ACHN (cell line): ENCODE measurements at regions not wholly inside any gene's neighbourhood (a gene's known extent, or its start where the extent isn't known, plus 50 kb on each side); places are given as distances from the start of the nearest gene placed in this dataset.

Experiments
- DNase-seq: peaks from one replicate; pipeline ENCODE4 v3.0.0-alpha.2; 2015
- in situ Hi-C: cut with HindIII; loops from 2 replicates; pipeline ENCODE4 v1.10.0; 2017; ENCODE audit warnings: low sequenced_read_pairs, low pct_ligation_motif_present, low pct_unique_long_range_greater_than_20kb

DNA sequence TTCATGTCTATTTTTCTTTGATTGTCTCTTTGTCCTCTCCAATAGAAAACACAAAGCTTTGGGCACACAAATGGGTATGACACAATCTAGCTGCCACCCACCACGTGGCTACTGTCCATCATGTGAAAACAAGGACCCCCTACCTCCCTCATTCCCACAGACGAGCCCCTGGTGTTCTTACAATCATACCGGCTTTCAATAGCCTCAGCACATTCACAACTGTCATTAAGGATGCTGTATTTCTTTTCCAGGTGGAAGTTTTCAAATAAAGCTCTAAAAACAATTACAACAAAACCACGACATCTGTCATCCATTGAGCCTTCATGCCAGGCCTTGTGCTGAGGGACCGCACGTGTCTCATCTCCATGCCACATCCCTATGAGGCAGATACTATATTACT is 552.6 kb upstream of the ADAMTS9 start:
- DNase-seq: no peak
- in situ Hi-C loops: no loop called here

DNA sequence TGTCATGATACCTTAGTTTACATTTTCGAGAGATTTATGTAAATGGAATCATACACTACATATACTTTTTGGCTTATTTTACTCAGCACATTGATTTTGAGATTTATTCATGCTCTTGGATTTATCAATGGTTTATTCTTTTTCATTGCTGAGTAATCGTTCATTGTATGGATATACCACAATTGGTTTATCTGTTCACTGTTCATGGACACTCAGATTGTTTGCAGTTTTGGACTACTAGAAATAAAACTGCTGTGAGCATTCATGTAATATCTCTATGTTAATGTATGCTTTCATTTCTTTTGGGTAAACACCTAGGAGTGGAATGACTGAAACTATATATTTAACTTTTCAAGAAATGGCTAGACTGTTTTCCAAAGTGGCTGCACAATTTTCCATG is 550.9 kb upstream of the ADAMTS9 start:
- DNase-seq: no peak
- in situ Hi-C loops: no loop called here

DNA sequence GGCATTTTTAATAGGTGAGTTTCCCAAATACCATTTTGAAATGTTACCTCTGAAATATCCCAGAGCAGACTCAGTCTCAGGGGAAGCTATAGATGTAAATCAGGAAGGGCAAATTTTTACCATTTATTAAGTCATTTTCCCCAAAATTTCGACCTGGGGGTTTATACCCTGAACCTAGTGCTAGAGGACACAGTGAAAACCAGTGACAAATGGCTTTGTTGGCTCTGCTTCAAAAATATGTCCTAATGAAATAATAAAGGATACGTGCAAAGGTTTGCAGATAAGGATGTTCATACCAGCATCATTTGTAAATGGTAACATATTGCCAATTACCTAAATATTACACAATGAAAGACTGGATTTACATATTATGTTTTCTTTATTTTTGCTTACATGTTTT is 546.7 kb upstream of the ADAMTS9 start:
- DNase-seq: no peak
- in situ Hi-C loops: no loop called here

GRCh38 chr3:65233561-65233960 is 545.8 kb upstream of the ADAMTS9 start:
- no peak for DNase-seq
- in situ Hi-C loops: no loop called here

GRCh38 chr3:65231544-65231943 is 543.7 kb upstream of the ADAMTS9 start:
- in situ Hi-C loops: no loop called here
- no peak for DNase-seq

DNA sequence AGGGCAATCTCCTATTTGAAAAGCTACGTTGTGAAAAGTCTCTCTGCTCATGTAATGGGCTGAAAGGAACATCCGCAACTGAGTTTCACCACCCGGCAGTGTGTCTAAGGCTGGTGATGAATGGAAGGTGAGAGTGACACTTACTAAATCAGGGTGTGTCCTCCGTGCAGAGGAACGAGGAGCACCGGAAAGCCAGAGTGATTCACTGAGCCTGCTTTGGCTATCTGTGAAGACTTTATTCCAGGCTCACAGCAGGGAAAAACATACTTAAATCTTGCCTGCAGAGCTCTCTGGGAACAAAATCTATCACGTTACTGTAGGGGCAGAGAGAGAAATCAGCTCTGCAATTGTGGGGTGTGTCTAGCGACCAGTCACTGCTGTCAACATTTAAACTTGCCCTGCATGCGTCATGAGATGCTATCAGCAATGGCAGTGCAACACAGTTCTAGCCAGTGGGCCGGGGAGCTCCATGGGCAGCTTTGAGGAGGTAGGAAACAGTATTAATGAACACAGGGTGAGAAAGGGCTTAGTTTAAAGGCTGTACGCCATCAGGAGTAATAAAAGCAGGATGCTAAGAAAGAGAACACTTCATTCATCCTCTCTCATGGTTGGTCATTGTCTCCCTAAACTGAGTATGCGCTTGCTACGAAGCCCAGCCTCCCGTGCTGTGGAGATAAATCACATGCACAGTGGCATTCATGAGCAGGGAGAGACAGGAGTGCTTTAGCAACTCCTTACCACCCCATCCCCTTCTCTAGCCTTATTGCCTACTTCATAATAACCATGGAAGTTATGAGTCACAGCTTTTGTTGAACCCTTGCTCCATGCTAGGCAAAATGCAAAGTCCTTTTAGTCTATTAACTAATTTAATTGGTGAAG is 542.7 kb upstream of the ADAMTS9 start:
- in situ Hi-C loops: no loop called here
- no peak for DNase-seq

DNA sequence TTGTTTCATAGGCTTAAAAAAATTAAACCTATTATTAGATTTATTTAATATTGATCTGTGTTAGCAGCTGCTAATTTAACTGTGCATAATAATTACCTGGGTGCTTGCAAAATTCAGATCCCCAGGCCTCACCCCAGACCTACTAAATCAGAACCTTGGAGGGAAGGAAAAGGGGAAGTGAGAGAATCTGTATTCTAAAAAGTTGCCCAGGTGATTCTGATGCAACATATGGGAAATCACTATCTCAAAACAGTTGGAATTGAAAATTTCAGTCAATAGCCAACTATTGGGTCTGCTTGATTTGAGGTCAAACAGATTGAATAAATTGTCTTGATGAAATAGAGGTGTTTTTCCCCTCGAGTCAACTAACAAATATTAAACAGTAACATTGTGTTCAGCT is 538.5 kb upstream of the ADAMTS9 start:
- in situ Hi-C loops: no loop called here
- no peak for DNase-seq

GRCh38 chr3:65210026-65210814 is 522.4 kb upstream of the ADAMTS9 start:
- no peak for DNase-seq
- in situ Hi-C loops: no loop called here

GRCh38 chr3:65202395-65202794 is 514.6 kb upstream of the ADAMTS9 start:
- DNase-seq: no peak
- in situ Hi-C loops: no loop called here

DNA sequence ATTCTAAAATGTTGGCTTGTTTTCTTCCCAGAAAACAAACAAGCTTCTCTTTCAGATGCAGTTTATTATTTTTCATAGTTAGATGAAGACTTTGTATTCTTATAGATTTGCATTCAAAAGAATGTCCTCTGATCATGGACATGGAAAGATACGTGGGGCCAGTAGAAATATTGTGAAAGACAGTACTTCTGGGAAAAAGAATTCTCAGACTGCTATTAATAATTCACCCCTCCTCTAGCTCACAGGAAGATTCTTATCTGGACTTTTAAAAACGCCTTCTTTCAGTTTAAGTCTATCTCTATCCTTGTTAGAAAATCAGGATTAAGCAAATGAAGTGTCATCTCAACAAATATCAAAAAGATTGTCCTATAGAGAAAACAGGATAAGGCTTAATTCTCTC is 514.1 kb upstream of the ADAMTS9 start:
- in situ Hi-C loops: no loop called here

GRCh38 chr3:65200310-65200970 is 512.6 kb upstream of the ADAMTS9 start:
- no peak for DNase-seq
- in situ Hi-C loops: no loop called here

More for the DNA sequence above, 514.1 kb upstream of the ADAMTS9 start:
- DNase-seq: no peak

- in situ Hi-C loops: no loop called here
- peak; percentile 42 for DNase-seq
These were observed 508.9 kb upstream of the ADAMTS9 start for GRCh38 chr3:65196663-65197062.

- DNase-seq: no peak
- in situ Hi-C loops: no loop called here
These were observed 507.6 kb upstream of the ADAMTS9 start for GRCh38 chr3:65195211-65196006.

DNA sequence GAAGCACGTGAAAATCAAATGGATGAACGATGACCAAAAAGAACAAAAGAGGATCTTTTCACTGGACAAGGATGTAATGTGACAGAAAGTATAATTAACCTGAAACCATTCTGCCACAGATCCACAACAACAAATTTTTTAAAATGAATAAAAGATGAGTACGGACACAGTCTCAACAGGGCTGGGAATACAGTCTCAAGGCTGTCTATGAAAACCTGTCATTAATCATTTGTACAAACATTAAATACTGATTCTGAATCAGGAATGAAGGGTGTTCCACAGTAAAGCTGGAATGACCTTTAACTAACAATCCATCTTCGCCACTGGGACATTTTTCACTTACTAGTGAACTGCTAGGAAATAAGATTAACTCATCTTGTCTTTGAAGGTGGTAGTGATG is 506.9 kb upstream of the ADAMTS9 start:
- no peak for DNase-seq
- in situ Hi-C loops: no loop called here

DNA sequence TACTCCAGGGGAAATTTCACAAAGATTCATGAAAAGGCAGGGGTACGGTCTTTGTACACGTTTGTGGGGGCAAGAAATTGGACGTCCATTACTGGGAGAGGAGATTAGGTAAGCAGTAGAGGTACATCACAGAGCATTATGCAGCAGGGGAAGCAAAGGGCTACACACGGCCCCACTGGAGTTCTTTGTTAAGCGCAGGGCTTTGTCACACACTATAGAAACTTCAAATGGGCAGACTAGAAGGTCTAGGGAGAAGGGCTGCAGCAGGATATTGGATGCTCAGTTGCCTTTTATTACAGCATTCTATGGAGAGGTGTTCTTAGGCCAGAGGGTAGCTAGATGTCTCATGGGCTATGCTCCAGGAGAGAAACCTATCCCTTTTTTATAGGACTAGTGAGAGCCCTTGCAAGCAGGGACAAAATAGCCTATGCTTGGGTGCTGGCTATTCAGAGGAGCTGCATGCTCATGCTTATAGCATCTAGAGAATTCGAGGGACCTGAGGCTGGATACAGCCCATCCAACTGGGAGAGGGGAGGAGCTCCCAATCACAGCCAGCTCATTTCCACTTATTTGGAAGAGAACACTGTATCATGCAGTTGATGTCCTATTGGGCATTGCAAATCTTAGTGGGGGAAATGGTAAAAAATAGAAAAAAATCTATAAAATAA is 506.4 kb upstream of the ADAMTS9 start:
- DNase-seq: no peak
- in situ Hi-C loops: no loop called here

GRCh38 chr3:65193531-65193930 is 505.7 kb upstream of the ADAMTS9 start:
- no peak for DNase-seq
- in situ Hi-C loops: no loop called here

GRCh38 chr3:65190111-65190510 is 502.3 kb upstream of the ADAMTS9 start:
- in situ Hi-C loops: no loop called here
- DNase-seq: no peak

DNA sequence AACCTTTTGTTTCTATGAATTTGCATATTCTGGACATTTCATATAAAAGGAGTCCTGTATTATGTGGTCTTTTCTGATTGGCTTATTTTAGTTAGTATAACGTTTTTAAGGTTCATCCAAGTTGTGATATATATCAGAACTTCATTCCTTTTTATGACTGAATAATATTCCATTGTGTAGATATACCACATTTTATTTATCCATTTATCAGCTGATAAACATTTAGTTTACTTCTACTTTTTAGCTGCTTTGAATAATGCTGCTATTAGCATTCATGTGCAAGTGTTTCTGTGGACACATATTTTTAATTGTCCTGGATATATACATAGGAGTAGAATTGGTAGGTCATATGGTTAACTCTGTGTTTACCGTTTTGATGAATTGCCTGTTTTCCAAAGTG is 498.5 kb upstream of the ADAMTS9 start:
- DNase-seq: no peak
- in situ Hi-C loops: no loop called here
